HepG2 (cell line): ENCODE measurements at regions not wholly inside any gene's neighbourhood (a gene's known extent, or its start where the extent isn't known, plus 50 kb on each side); places are given as distances from the start of the nearest gene placed in this dataset.

Experiments
- ATAC-seq: fragments of 200-7000 bp; cut with Tn5 transposase; 3 replicates; pipeline ENCODE4 v1.9.1; 2020; ENCODE audit warnings: mild to moderate bottlenecking, moderate library complexity
- BruUV-seq: library from RNA; stranded (reverse); fragments of 400-500 nt; replicated peaks from 2 replicates; lab custom pipeline; 2021; lab: Mats Ljungman, UMichigan
- CTCF ChIA-PET: fragments of 300-600 bp; formaldehyde crosslinking; extraction: SDS; loops from one replicate; lab custom pipeline; 2021; ENCODE audit warnings: low total read pairs, inconsistent platforms, low intra/inter-chr PET ratio; lab: Yijun Ruan, JAX
- POLR2A ChIA-PET: fragments of 350-600 bp; sonication (Branson Sonifier 250); formaldehyde crosslinking; loops from one replicate; lab custom pipeline; 2020; ENCODE audit warnings: antibody characterized with exemption, inconsistent platforms; lab: Yijun Ruan, JAX
- DNase-seq: peaks from one replicate; pipeline ENCODE4 v3.0.0-alpha.2; 2015; ENCODE audit warnings: low spot score
- FAIRE-seq: peaks from 3 replicates; lab custom pipeline; 2011; peaks lifted over from hg19 to GRCh38; lab: Jason Lieb, UNC
- H2AFZ ChIP-seq: one replicate; pipeline ENCODE4 v1.6.1; 2011; ENCODE audit warnings: low read length, inconsistent platforms
- H3K27ac ChIP-seq: fragments of 300-600 bp; 3 replicates; pipeline ENCODE4 v1.8.0; 2011; ENCODE audit warnings: mixed run types, mild to moderate bottlenecking, mixed read lengths, low read length, inconsistent platforms; ENCODE audit not compliant: insufficient read depth; ENCODE audit errors: extremely low read length
- H3K27me3 ChIP-seq, 2 experiments: fragments of 200-600 bp in 1 of 2; 2 replicates in 1 of 2; 3 replicates in 1 of 2; pipeline versions ENCODE4 v1.6.0 to v1.8.0; 2011; ENCODE audit warnings: low read length in 2 of 2, mild to moderate bottlenecking in 2 of 2, moderate library complexity in 2 of 2, inconsistent platforms in 1 of 2; ENCODE audit not compliant: insufficient read depth in 2 of 2, control insufficient read depth in 1 of 2
- H3K36me3 ChIP-seq, 2 experiments: fragments of 200-600 bp in 1 of 2; replicated peaks in 1 of 2; 2 replicates in 1 of 2; 3 replicates in 1 of 2; pipeline versions ENCODE4 v1.5.1 to v1.8.0; 2011; ENCODE audit warnings: low read length in 2 of 2, inconsistent platforms in 1 of 2; ENCODE audit not compliant: insufficient read depth in 2 of 2, control insufficient read depth in 1 of 2
- H3K4me1 ChIP-seq: 2 replicates; pipeline ENCODE4 v1.5.1; 2012; ENCODE audit warnings: low read length, inconsistent platforms; ENCODE audit not compliant: insufficient read depth
- H3K4me2 ChIP-seq: 2 replicates; pipeline ENCODE4 v1.6.0; 2011; ENCODE audit warnings: low read depth, low read length, inconsistent platforms
- H3K4me3 ChIP-seq, 3 experiments: fragments of 200-600 bp in 1 of 3; sonication (generic), shearing (Covaris generic) in 1 of 3; replicated peaks in 1 of 3; 2 replicates each; pipeline ENCODE4 v1.5.1; 2011 to 2016; ENCODE audit warnings: low read length in 3 of 3, inconsistent platforms in 2 of 3, low read depth in 2 of 3, mild to moderate bottlenecking in 2 of 3, control low read depth in 1 of 3, mixed read lengths in 1 of 3; ENCODE audit not compliant: insufficient read depth in 1 of 3
- H3K79me2 ChIP-seq: one replicate; pipeline ENCODE4 v1.6.1; 2011; ENCODE audit warnings: low read length, inconsistent platforms; ENCODE audit not compliant: insufficient read depth
- H3K9ac ChIP-seq: 2 replicates; pipeline ENCODE4 v1.6.0; 2011; ENCODE audit warnings: mild to moderate bottlenecking, low read depth, low read length, inconsistent platforms; ENCODE audit not compliant: insufficient read depth
- H3K9me3 ChIP-seq: 2 replicates; pipeline ENCODE4 v1.5.1; 2012; ENCODE audit warnings: mild to moderate bottlenecking, low read length
- H4K20me1 ChIP-seq: 2 replicates; pipeline ENCODE4 v1.6.0; 2011; ENCODE audit warnings: inconsistent platforms, mild to moderate bottlenecking, low read length, moderate library complexity; ENCODE audit not compliant: insufficient read depth
- DPF2 ChIP-seq: sonication (generic); formaldehyde crosslinking; IDR thresholded peaks from 2 replicates; pipeline ENCODE4 v1.4.0; 2020; ENCODE audit warnings: mild to moderate bottlenecking, low read depth, missing genetic modification reagents, borderline replicate concordance
- GPN1 ChIP-seq: sonication (generic); formaldehyde crosslinking; IDR thresholded peaks from 2 replicates; pipeline ENCODE4 v1.5.1; 2020; ENCODE audit warnings: missing genetic modification reagents, borderline replicate concordance
- MIER3 ChIP-seq: IDR thresholded peaks from 2 replicates; pipeline ENCODE4 v1.6.1; 2016; ENCODE audit warnings: missing compliant biosample characterization, borderline replicate concordance
- NFRKB ChIP-seq: fragments of 450-650 bp; IDR thresholded peaks from 2 replicates; pipeline ENCODE4 v1.6.1; 2017
- PHF5A ChIP-seq: IDR thresholded peaks from one replicate; pipeline ENCODE4 v1.6.1; 2018; ENCODE audit warnings: low read depth, missing genetic modification reagents; ENCODE audit not compliant: unreplicated experiment
- ZBTB20 ChIP-seq: sonication (generic); formaldehyde crosslinking; IDR thresholded peaks from 2 replicates; pipeline ENCODE4 v1.8.1; 2023; ENCODE audit warnings: missing genetic modification reagents, low read depth, mild to moderate bottlenecking, borderline replicate concordance
- ZBTB7B ChIP-seq: sonication (generic); formaldehyde crosslinking; IDR thresholded peaks from 2 replicates; pipeline ENCODE4 v1.4.0; 2020; ENCODE audit warnings: missing genetic modification reagents
- ZEB1 ChIP-seq: IDR thresholded peaks from 2 replicates; pipeline ENCODE4 v1.6.1; 2012; ENCODE audit warnings: mild to moderate bottlenecking, low read depth, inconsistent platforms; ENCODE audit not compliant: insufficient replicate concordance
- ZFY ChIP-seq: sonication (generic); formaldehyde crosslinking; IDR thresholded peaks from 2 replicates; pipeline ENCODE4 v1.4.0; 2020; ENCODE audit warnings: missing genetic modification reagents
- ZNF124 ChIP-seq: sonication (generic); formaldehyde crosslinking; IDR thresholded peaks from 2 replicates; pipeline ENCODE4 v1.4.0; 2020; ENCODE audit warnings: missing genetic modification reagents
- ZNF431 ChIP-seq: sonication (generic); formaldehyde crosslinking; IDR thresholded peaks from 2 replicates; pipeline ENCODE4 v1.9.0; 2022; ENCODE audit warnings: missing genetic modification reagents, low read depth, mild to moderate bottlenecking, borderline replicate concordance
- ZNF432 ChIP-seq: sonication (generic); formaldehyde crosslinking; IDR thresholded peaks from 2 replicates; pipeline ENCODE4 v1.5.0; 2020; ENCODE audit warnings: missing genetic modification reagents, mild to moderate bottlenecking, borderline replicate concordance
- WGBS: methylation state at CpG from one replicate; pipeline ENCODE4 v1.1.6; 2017; ENCODE audit warnings: low lambda C conversion rate; 5-methylcytosine and 5-hydroxymethylcytosine counted together
- in situ Hi-C: cut with HindIII; loops from 2 replicates; pipeline ENCODE4 v1.10.0; 2017; ENCODE audit warnings: low pct_unique_long_range_greater_than_20kb; ENCODE audit not compliant: extremely low pct_ligation_motif_present
- intact Hi-C: fragments of 100-400 bp; cut with micrococcal nuclease; formaldehyde crosslinking; loops from one replicate; pipeline ENCODE4 v1.10.0; 2022; ENCODE audit not compliant: unreplicated experiment
- TF ChIP-seq, protein P1 (sequence below): sonication (generic); formaldehyde crosslinking; IDR thresholded peaks from 2 replicates; pipeline ENCODE4 v1.4.0; 2020; ENCODE audit warnings: missing genetic modification reagents
- TF ChIP-seq, protein P2 (sequence below): sonication (generic); formaldehyde crosslinking; IDR thresholded peaks from 2 replicates; pipeline ENCODE4 v1.4.0; 2020; ENCODE audit warnings: low read depth, mild to moderate bottlenecking, missing genetic modification reagents
- TF ChIP-seq, protein P3 (sequence below): IDR thresholded peaks from 2 replicates; pipeline ENCODE4 v1.6.1; 2018; ENCODE audit warnings: missing genetic modification reagents

DNA sequence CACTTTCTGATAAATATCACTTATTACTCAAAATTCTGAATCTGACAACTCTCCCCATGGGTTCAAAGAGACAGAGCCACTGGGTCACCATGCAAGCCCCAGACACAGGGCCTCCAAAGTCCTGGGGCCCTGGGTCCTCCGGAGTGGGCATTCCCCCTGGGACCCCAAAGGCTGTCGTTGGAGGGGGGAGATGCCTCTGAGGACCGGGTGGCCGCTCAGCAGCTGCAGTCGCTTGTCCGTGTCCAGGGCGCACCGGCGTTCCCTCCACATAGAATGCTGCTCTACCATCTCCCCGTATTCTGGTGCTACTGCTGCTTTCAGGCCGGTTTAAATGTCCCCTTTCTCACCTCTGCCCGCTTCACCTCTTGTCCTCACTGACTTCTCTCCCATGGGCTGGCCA, 246.1 kb downstream of the TEX29 start:
- 4% methylated on average over 3 of the region's 12 CpGs for WGBS
- intact Hi-C loops, result no loop called here
- H3K27me3 ChIP-seq, result peaks cover 2 to 8% of the 10 kb centered on the region in 2 experiments; a peak in 3 of 5 replicates

DNA sequence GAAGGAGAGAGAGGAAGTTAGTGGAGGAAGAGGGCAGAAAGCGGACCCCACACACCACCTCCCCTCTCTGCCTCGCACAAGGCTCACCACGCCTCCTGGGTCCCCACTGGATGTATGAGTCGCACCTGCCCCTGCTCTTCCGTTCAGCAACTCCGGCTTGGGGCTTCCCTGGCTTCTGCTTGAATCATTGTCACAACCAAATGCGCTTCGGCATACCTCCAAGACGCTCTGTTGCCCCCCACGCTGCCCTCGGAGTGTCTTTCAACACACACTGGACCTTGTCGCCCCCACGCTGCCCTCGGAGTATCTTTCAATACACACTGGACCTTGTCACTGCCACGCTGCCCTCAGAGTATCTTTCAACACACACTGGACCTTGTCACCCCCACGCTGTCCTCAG, 247.2 kb downstream of the TEX29 start:
- no peak overlapping the region for H3K4me3 ChIP-seq
- peaks cover 26% of the 10 kb centered on the region for H3K9me3 ChIP-seq
- intact Hi-C loops (no loop called here), in situ Hi-C loops (no loop called here)
- H4K20me1 ChIP-seq, result no peaks in the 10 kb centered on the region
- no peak for DNase-seq
- H3K4me1 ChIP-seq, result no peaks in the 10 kb centered on the region
- no peak for ATAC-seq
- POLR2A ChIA-PET, result no interaction called here
- no peaks in the 10 kb centered on the region for H3K36me3 ChIP-seq
- no peak for FAIRE-seq
- no peak overlapping the region for H3K9ac ChIP-seq
- no peak overlapping the region for H2AFZ ChIP-seq
- BruUV-seq, result no TSS peak
- H3K27me3 ChIP-seq, result peaks cover 2 to 6% of the 10 kb centered on the region in 2 experiments; a peak in 2 of 5 replicates
- H3K27ac ChIP-seq, result no peak overlapping the region
- CTCF ChIA-PET, result no interaction called here
- no peak overlapping the region for H3K4me2 ChIP-seq
- 28% methylated on average over 16 of the region's 16 CpGs for WGBS
- H3K79me2 ChIP-seq, result no peaks in the 10 kb centered on the region
- TF ChIP-seq, protein P1, sequence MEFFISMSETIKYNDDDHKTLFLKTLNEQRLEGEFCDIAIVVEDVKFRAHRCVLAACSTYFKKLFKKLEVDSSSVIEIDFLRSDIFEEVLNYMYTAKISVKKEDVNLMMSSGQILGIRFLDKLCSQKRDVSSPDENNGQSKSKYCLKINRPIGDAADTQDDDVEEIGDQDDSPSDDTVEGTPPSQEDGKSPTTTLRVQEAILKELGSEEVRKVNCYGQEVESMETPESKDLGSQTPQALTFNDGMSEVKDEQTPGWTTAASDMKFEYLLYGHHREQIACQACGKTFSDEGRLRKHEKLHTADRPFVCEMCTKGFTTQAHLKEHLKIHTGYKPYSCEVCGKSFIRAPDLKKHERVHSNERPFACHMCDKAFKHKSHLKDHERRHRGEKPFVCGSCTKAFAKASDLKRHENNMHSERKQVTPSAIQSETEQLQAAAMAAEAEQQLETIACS (CRISPR knock-in tag), result no peak
- no peak for TF ChIP-seq ZNF432 (CRISPR knock-in tag)
- TF ChIP-seq MIER3 (CRISPR knock-in tag), result no peak
- TF ChIP-seq GPN1 (CRISPR knock-in tag), result no peak
- no peak for TF ChIP-seq ZNF124 (CRISPR knock-in tag)
- TF ChIP-seq ZNF431, result no peak
- TF ChIP-seq DPF2, result no peak
- no peak for TF ChIP-seq PHF5A (CRISPR knock-in tag)

More for the DNA sequence above, 246.1 kb downstream of the TEX29 start:
- no peak for ATAC-seq
- ChIA-PET CTCF (no interaction called here), POLR2A (no interaction called here)
- no TSS peak for BruUV-seq
- no peak overlapping the region for H3K27ac ChIP-seq
- no peaks in the 10 kb centered on the region for H3K79me2 ChIP-seq
- no peaks in the 10 kb centered on the region for H4K20me1 ChIP-seq
- TF ChIP-seq ZBTB20 (CRISPR knock-in tag) (no peak), ZFY (CRISPR knock-in tag) (no peak), NFRKB (no peak), ZEB1 (no peak), ZBTB7B (no peak)
- TF ChIP-seq, protein P2, sequence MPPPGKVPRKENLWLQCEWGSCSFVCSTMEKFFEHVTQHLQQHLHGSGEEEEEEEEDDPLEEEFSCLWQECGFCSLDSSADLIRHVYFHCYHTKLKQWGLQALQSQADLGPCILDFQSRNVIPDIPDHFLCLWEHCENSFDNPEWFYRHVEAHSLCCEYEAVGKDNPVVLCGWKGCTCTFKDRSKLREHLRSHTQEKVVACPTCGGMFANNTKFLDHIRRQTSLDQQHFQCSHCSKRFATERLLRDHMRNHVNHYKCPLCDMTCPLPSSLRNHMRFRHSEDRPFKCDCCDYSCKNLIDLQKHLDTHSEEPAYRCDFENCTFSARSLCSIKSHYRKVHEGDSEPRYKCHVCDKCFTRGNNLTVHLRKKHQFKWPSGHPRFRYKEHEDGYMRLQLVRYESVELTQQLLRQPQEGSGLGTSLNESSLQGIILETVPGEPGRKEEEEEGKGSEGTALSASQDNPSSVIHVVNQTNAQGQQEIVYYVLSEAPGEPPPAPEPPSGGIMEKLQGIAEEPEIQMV (CRISPR knock-in tag), result no peak
- TF ChIP-seq, protein P3, sequence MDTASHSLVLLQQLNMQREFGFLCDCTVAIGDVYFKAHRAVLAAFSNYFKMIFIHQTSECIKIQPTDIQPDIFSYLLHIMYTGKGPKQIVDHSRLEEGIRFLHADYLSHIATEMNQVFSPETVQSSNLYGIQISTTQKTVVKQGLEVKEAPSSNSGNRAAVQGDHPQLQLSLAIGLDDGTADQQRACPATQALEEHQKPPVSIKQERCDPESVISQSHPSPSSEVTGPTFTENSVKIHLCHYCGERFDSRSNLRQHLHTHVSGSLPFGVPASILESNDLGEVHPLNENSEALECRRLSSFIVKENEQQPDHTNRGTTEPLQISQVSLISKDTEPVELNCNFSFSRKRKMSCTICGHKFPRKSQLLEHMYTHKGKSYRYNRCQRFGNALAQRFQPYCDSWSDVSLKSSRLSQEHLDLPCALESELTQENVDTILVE (CRISPR knock-in tag), result no peak
- no peak overlapping the region for H2AFZ ChIP-seq
- H3K4me2 ChIP-seq, result no peak overlapping the region
- no peak for DNase-seq
- H3K4me1 ChIP-seq, result no peaks in the 10 kb centered on the region
- no peak overlapping the region for H3K9ac ChIP-seq
- in situ Hi-C loops, result no loop called here
- no peak for FAIRE-seq
- H3K9me3 ChIP-seq, result peaks cover 22% of the 10 kb centered on the region
- no peaks in the 10 kb centered on the region for H3K36me3 ChIP-seq
- H3K4me3 ChIP-seq, result no peak overlapping the region
